Ishikawa (cell line): ENCODE measurements at regions not wholly inside any gene's neighbourhood (a gene's known extent, or its start where the extent isn't known, plus 50 kb on each side); places are given as distances from the start of the nearest gene placed in this dataset.

Experiments
- CEBPB ChIP-seq: IDR thresholded peaks from 2 replicates; pipeline ENCODE4 v1.6.1; 2012
- CREB1 ChIP-seq: IDR thresholded peaks from 2 replicates; pipeline ENCODE4 v1.6.1; 2012; ENCODE audit warnings: low read depth
- EGR1 ChIP-seq: IDR thresholded peaks from 2 replicates; pipeline ENCODE4 v1.6.1; 2012
- EP300 ChIP-seq: IDR thresholded peaks from 2 replicates; pipeline ENCODE4 v1.6.1; 2012; ENCODE audit warnings: borderline replicate concordance
- FOXM1 ChIP-seq: IDR thresholded peaks from 2 replicates; pipeline ENCODE4 v1.6.1; 2012; ENCODE audit warnings: low read depth, borderline replicate concordance
- MAX ChIP-seq: IDR thresholded peaks from 2 replicates; pipeline ENCODE4 v1.6.1; 2012
- NFIC ChIP-seq: IDR thresholded peaks from 2 replicates; pipeline ENCODE4 v1.6.1; 2012
- RAD21 ChIP-seq: IDR thresholded peaks from 2 replicates; pipeline ENCODE4 v1.6.1; 2012; ENCODE audit warnings: low read depth
- TAF1 ChIP-seq: IDR thresholded peaks from 2 replicates; pipeline ENCODE4 v1.6.1; 2012; ENCODE audit warnings: low read depth, mild to moderate bottlenecking
- TCF12 ChIP-seq: IDR thresholded peaks from 2 replicates; pipeline ENCODE4 v1.6.1; 2012; ENCODE audit warnings: low read depth
- TEAD4 ChIP-seq: IDR thresholded peaks from 2 replicates; pipeline ENCODE4 v1.6.1; 2012
- USF1 ChIP-seq: IDR thresholded peaks from 2 replicates; pipeline ENCODE4 v1.6.1; 2012
- YY1 ChIP-seq: IDR thresholded peaks from 2 replicates; pipeline ENCODE4 v1.6.1; 2012; ENCODE audit warnings: low read depth
- ZBTB7A ChIP-seq: IDR thresholded peaks from 2 replicates; pipeline ENCODE4 v1.6.1; 2012; ENCODE audit warnings: low read depth
- TF ChIP-seq, protein P1 (sequence below): IDR thresholded peaks from 2 replicates; pipeline ENCODE4 v1.6.1; 2012; ENCODE audit warnings: low read depth, mild to moderate bottlenecking

DNA sequence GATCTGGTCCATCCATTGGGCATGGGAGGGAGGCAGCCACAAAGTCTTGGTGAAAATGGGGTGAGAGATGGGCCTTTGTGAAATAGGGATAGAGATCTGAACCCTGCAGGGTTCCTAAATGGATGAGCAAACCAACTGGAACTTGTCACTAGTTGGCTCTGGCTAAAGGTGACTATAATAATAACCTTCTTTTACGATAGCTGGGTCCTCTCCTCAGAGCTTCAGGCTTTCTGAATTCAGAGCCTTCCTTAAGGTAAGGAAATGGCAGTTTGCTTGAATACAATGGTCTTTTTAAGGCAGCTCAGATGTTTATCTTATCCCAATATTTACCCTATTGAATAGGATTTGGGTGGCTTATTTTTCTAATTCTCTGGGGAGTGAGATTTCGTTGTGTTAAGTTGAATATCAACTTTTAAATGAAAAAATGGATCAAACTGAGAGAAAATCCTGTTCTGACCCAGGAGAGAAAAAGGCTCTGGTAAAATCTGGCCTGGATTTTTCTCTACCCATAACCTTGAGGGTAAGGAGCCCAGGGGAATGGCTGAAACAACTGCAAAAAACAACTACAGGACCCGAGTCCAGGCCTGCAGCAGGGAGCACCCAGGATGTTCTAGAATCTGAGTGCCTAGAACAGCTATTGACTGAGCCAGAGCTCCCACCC lies 61.1 kb upstream of the CXCR4 start:
- no peak for TF ChIP-seq EP300
- TF ChIP-seq ZBTB7A, result no peak
- no peak for TF ChIP-seq CEBPB
- TF ChIP-seq USF1, result no peak
- TF ChIP-seq CREB1, result no peak

DNA sequence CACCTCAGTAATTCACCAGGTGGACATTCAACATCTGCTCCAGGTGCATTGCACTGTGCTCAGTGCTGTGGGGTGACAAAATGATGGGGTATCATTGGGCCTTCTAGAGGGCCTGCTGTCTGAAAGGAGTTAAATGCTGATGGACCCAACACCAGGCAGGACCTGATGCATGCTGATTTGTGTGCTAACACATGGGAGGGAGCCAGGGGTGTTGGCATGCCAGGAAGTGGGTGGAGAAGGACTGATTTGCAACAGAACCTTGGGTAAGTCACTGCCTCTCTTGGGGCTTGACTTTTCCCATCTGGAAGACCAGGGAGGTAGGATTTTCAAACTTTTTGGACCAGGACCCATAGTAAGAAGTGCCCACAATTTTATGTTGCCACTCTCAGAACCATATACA lies 57.9 kb upstream of the CXCR4 start:
- TF ChIP-seq USF1 (no peak), TEAD4 (no peak)

- TF ChIP-seq, protein P1, sequence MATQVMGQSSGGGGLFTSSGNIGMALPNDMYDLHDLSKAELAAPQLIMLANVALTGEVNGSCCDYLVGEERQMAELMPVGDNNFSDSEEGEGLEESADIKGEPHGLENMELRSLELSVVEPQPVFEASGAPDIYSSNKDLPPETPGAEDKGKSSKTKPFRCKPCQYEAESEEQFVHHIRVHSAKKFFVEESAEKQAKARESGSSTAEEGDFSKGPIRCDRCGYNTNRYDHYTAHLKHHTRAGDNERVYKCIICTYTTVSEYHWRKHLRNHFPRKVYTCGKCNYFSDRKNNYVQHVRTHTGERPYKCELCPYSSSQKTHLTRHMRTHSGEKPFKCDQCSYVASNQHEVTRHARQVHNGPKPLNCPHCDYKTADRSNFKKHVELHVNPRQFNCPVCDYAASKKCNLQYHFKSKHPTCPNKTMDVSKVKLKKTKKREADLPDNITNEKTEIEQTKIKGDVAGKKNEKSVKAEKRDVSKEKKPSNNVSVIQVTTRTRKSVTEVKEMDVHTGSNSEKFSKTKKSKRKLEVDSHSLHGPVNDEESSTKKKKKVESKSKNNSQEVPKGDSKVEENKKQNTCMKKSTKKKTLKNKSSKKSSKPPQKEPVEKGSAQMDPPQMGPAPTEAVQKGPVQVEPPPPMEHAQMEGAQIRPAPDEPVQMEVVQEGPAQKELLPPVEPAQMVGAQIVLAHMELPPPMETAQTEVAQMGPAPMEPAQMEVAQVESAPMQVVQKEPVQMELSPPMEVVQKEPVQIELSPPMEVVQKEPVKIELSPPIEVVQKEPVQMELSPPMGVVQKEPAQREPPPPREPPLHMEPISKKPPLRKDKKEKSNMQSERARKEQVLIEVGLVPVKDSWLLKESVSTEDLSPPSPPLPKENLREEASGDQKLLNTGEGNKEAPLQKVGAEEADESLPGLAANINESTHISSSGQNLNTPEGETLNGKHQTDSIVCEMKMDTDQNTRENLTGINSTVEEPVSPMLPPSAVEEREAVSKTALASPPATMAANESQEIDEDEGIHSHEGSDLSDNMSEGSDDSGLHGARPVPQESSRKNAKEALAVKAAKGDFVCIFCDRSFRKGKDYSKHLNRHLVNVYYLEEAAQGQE, result no peak
- no peak for TF ChIP-seq FOXM1
- TF ChIP-seq USF1, result no peak
- no peak for TF ChIP-seq EP300
- TF ChIP-seq ZBTB7A, result no peak
- TF ChIP-seq RAD21, result no peak
- no peak for TF ChIP-seq TCF12
- no peak for TF ChIP-seq NFIC
- TF ChIP-seq EGR1, result no peak
- no peak for TF ChIP-seq CREB1
- no peak for TF ChIP-seq TAF1
- no peak for TF ChIP-seq TEAD4
- TF ChIP-seq MAX, result no peak
- TF ChIP-seq YY1, result no peak
Measured at GRCh38 chr2:136175466-136175865, 57.5 kb upstream of the CXCR4 start.

- TF ChIP-seq, protein P1, result no peak
- TF ChIP-seq NFIC, result no peak
- TF ChIP-seq CEBPB, result no peak
- TF ChIP-seq RAD21, result no peak
- TF ChIP-seq MAX, result no peak
- no peak for TF ChIP-seq TAF1
- no peak for TF ChIP-seq USF1
- no peak for TF ChIP-seq YY1
- no peak for TF ChIP-seq EGR1
- no peak for TF ChIP-seq TEAD4
- no peak for TF ChIP-seq ZBTB7A
- no peak for TF ChIP-seq CREB1
- no peak for TF ChIP-seq FOXM1
- no peak for TF ChIP-seq TCF12
Measured at GRCh38 chr2:136173126-136173525, 55.2 kb upstream of the CXCR4 start.

DNA sequence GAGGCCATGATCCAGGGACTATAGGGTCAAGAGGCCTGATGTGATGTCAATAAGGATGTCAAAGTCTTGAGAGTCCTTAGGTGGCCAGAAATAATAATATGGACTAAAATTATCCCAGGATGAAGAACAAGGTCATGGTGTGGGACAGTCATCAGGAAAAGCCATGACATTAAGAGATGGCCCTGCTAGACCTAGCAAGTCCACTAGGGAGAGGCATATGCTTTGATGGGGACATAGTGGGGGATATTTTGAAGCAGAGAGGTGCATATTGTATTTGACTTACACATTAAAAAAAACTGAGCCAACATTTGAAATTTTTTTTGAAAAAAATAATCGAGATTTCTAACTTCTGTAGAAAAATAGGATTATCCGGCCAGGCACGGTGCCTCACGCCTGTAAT lies 53.3 kb upstream of the CXCR4 start:
- TF ChIP-seq USF1 (no peak), CEBPB (no peak), TAF1 (no peak), TEAD4 (no peak), TCF12 (no peak), NFIC (no peak), ZBTB7A (no peak), YY1 (no peak), EP300 (no peak), FOXM1 (no peak)
- TF ChIP-seq, protein P1, result no peak
